Vagina (tissue), 2 donors: ENCODE measurements at regions not wholly inside any gene's neighbourhood (a gene's known extent, or its start where the extent isn't known, plus 50 kb on each side); places are given as distances from the start of the nearest gene placed in this dataset.

Experiments
- CTCF ChIP-seq, 3 experiments: fragments of 450-650 bp in 2 of 3; fragments of 200-600 bp in 1 of 3; sonication (generic) in 1 of 3; IDR thresholded peaks; one replicate each; pipeline ENCODE4 v1.5.1; 2017 to 2019; ENCODE audit warnings: antibody characterized with exemption in 3 of 3, mild to moderate bottlenecking in 2 of 3, moderate library complexity in 2 of 3
- POLR2A ChIP-seq, 2 donors: fragments of 450-650 bp; IDR thresholded peaks; one replicate each; pipeline ENCODE4 v1.6.1; 2017; ENCODE audit warnings: antibody characterized with exemption in 2 of 2, mild to moderate bottlenecking in 2 of 2, moderate library complexity in 2 of 2

- no peak for TF ChIP-seq CTCF (IDR thresholded peaks at IDR 0.05)
- TF ChIP-seq POLR2A (IDR thresholded peaks at IDR 0.05): no peak
Observed at GRCh38 chr1:214831956-214832355, 229.0 kb downstream of the CENPF start.
